ENCODE measurements at regions not wholly inside any gene's neighbourhood (a gene's known extent, or its start where the extent isn't known, plus 50 kb on each side); places are given as distances from the start of the nearest gene placed in this dataset. TPM values are rescaled to one million over a fixed set of nuclear protein-coding genes. Genes with fewer than 3 reads are reported as not detected.

Small RNA genes lying in the stretch of these regions (small RNA-seq; reads per million reads assigned to genes)
- not detected for gene MIR4261

Data from HT-29 (cell line).